HEK293T (cell line): ENCODE measurements at regions not wholly inside any gene's neighbourhood (a gene's known extent, or its start where the extent isn't known, plus 50 kb on each side); places are given as distances from the start of the nearest gene placed in this dataset.

Experiments used
- ELF4 ChIP-seq: fragments of 450-650 bp; IDR thresholded peaks from 2 replicates; pipeline ENCODE4 v1.6.1; 2017; ENCODE audit warnings: antibody characterized with exemption
- FOXK2 ChIP-seq: fragments of 450-650 bp; IDR thresholded peaks from 2 replicates; pipeline ENCODE4 v1.6.1; 2016; ENCODE audit warnings: mild to moderate bottlenecking
- L3MBTL2 ChIP-seq: fragments of 450-650 bp; conservative IDR thresholded peaks from 2 replicates; pipeline ENCODE4 v1.6.1; 2016; ENCODE audit warnings: mild to moderate bottlenecking
- SP1 ChIP-seq: fragments of 450-650 bp; IDR thresholded peaks from 2 replicates; pipeline ENCODE4 v1.6.1; 2017
- SUZ12 ChIP-seq: fragments of 450-650 bp; IDR thresholded peaks from 2 replicates; pipeline ENCODE4 v1.6.1; 2016; ENCODE audit warnings: mild to moderate bottlenecking

DNA sequence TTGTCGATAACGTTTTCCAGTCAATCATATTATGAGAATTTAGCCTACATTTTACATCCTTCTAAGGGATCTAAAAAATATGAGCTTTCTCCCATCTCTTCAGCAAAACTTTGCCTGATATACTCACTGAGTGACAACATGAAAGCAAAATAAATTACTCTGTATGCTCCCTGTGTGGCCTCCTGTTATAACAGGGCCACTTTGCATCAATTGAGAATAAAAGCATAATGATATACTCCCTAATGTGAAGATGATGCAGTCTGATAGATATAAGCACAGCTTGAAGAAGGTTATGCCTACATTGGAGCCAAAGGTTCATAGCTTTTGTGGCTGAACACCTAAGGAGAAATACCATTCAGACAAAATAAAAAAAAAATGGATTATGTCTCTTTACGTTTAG lies 561.3 kb upstream of the ZNF717 start:
- TF ChIP-seq SUZ12 = no peak
- no peak for TF ChIP-seq ELF4
- no peak for TF ChIP-seq L3MBTL2
- no peak for TF ChIP-seq SP1
- TF ChIP-seq FOXK2 = no peak
